MM.1S (cell line): ENCODE measurements at regions not wholly inside any gene's neighbourhood (a gene's known extent, or its start where the extent isn't known, plus 50 kb on each side); places are given as distances from the start of the nearest gene placed in this dataset.

ENCODE experiments used
- DNase-seq: peaks from one replicate; pipeline ENCODE4 v3.0.0-alpha.2; 2015
- H2AFZ ChIP-seq: fragments of 300-600 bp; sonication (generic); 2 replicates; pipeline ENCODE4 v1.6.0; 2016; ENCODE audit warnings: antibody characterized with exemption, low read length
- H3F3A ChIP-seq: fragments of 300-600 bp; sonication (generic); 2 replicates; pipeline ENCODE4 v1.6.1; 2016; ENCODE audit warnings: mild to moderate bottlenecking, antibody characterized with exemption, low read length, moderate library complexity, mixed read lengths; ENCODE audit not compliant: insufficient read depth
- H3K27ac ChIP-seq: fragments of 300-600 bp; sonication (generic); 2 replicates; pipeline ENCODE4 v1.5.1; 2016; ENCODE audit warnings: mild to moderate bottlenecking, low read length
- H3K27me3 ChIP-seq: fragments of 300-600 bp; sonication (generic); replicated peaks from 2 replicates; pipeline ENCODE4 v1.6.0; 2016; ENCODE audit warnings: low read length; ENCODE audit not compliant: insufficient read depth
- H3K36me3 ChIP-seq: fragments of 300-600 bp; sonication (generic); replicated peaks from 2 replicates; pipeline ENCODE4 v1.6.1; 2016; ENCODE audit warnings: mild to moderate bottlenecking, low read length, mixed read lengths; ENCODE audit not compliant: insufficient read depth
- H3K4me1 ChIP-seq: fragments of 300-600 bp; sonication (generic); 2 replicates; pipeline ENCODE4 v1.6.1; 2016; ENCODE audit warnings: low read length, mixed read lengths
- H3K4me2 ChIP-seq: fragments of 300-600 bp; sonication (generic); 2 replicates; pipeline ENCODE4 v1.6.0; 2016; ENCODE audit warnings: low read depth, low read length
- H3K4me3 ChIP-seq: fragments of 300-600 bp; sonication (generic); 2 replicates; pipeline ENCODE4 v1.5.1; 2016; ENCODE audit warnings: low read length, mixed read lengths
- H3K79me2 ChIP-seq: fragments of 300-600 bp; sonication (generic); 2 replicates; pipeline ENCODE4 v1.6.1; 2016; ENCODE audit warnings: mixed run types, low read length, mixed read lengths
- H3K9ac ChIP-seq: fragments of 300-600 bp; sonication (generic); 2 replicates; pipeline ENCODE4 v1.6.1; 2016; ENCODE audit warnings: low read length, mixed read lengths
- H3K9me2 ChIP-seq: fragments of 300-600 bp; sonication (generic); replicated peaks from 2 replicates; pipeline ENCODE4 v1.6.1; 2016; ENCODE audit warnings: mild to moderate bottlenecking, low read length, mixed read lengths; ENCODE audit not compliant: insufficient read depth
- H3K9me3 ChIP-seq: fragments of 300-600 bp; sonication (generic); replicated peaks from 2 replicates; pipeline ENCODE4 v1.6.1; 2016; ENCODE audit warnings: mild to moderate bottlenecking, low read length, mixed read lengths; ENCODE audit not compliant: insufficient read depth
- H4K20me1 ChIP-seq: fragments of 300-600 bp; sonication (generic); 2 replicates; pipeline ENCODE4 v1.6.1; 2016; ENCODE audit warnings: mild to moderate bottlenecking, low read length, moderate library complexity, mixed read lengths; ENCODE audit not compliant: insufficient read depth
- CTCF ChIP-seq: fragments of 300-600 bp; sonication (generic); IDR thresholded peaks from 2 replicates; pipeline ENCODE4 v1.5.1; 2016; ENCODE audit warnings: antibody characterized with exemption, low read length, mixed read lengths
- EZH2 ChIP-seq: fragments of 300-600 bp; sonication (generic); optimal IDR thresholded peaks from 2 replicates; pipeline ENCODE3; 2017; ENCODE audit warnings: low read depth, mild to moderate bottlenecking, antibody characterized with exemption, low read length, mixed read lengths
- EZH2phosphoT487 ChIP-seq: fragments of 300-600 bp; sonication (generic); IDR thresholded peaks from 2 replicates; pipeline ENCODE4 v1.6.1; 2018; ENCODE audit warnings: antibody characterized with exemption, low read length

- Histone ChIP-seq H3K36me3 (no peaks in the 10 kb centered on the region), H3K9ac (no peak overlapping the region), H3F3A (no peaks in the 10 kb centered on the region), H2AFZ (no peak overlapping the region), H4K20me1 (no peaks in the 10 kb centered on the region), H3K4me3 (no peak overlapping the region), H3K9me3 (no peaks in the 10 kb centered on the region), H3K27ac (no peak overlapping the region), H3K4me1 (no peaks in the 10 kb centered on the region), H3K27me3 (no peaks in the 10 kb centered on the region), H3K9me2 (no peaks in the 10 kb centered on the region), H3K4me2 (no peak overlapping the region), H3K79me2 (no peaks in the 10 kb centered on the region)
- no peak for DNase-seq
- no peak for TF ChIP-seq CTCF
- TF ChIP-seq EZH2 = no peak
- TF ChIP-seq EZH2phosphoT487 = no peak
Observed at GRCh38 chr1:60273185-60273584, 199.6 kb upstream of the C1orf87 start.

GRCh38 chr1:60271041-60271440 is 197.5 kb upstream of the C1orf87 start:
- H3K4me2 ChIP-seq = no peak overlapping the region
- DNase-seq = no peak
- H3K4me1 ChIP-seq = no peaks in the 10 kb centered on the region
- no peak overlapping the region for H3K4me3 ChIP-seq
- no peaks in the 10 kb centered on the region for H3K79me2 ChIP-seq
- H3F3A ChIP-seq = no peaks in the 10 kb centered on the region
- no peaks in the 10 kb centered on the region for H4K20me1 ChIP-seq
- H3K36me3 ChIP-seq = no peaks in the 10 kb centered on the region
- H3K9ac ChIP-seq = no peak overlapping the region
- TF ChIP-seq EZH2phosphoT487 (no peak), CTCF (no peak), EZH2 (no peak)
- H3K27me3 ChIP-seq = no peaks in the 10 kb centered on the region
- no peak overlapping the region for H3K27ac ChIP-seq
- H3K9me2 ChIP-seq = no peaks in the 10 kb centered on the region
- no peaks in the 10 kb centered on the region for H3K9me3 ChIP-seq
- H2AFZ ChIP-seq = no peak overlapping the region

- H3K4me3 ChIP-seq = no peak overlapping the region
Observed at GRCh38 chr1:60268451-60268850, 194.9 kb upstream of the C1orf87 start.

More at GRCh38 chr1:60268451-60268850, 194.9 kb upstream of the C1orf87 start:
- no peaks in the 10 kb centered on the region for H3K79me2 ChIP-seq
- H3K27me3 ChIP-seq = no peaks in the 10 kb centered on the region
- no peak for DNase-seq
- H3K4me1 ChIP-seq = no peaks in the 10 kb centered on the region
- TF ChIP-seq EZH2 = no peak
- no peak for TF ChIP-seq EZH2phosphoT487
- no peak for TF ChIP-seq CTCF
- no peaks in the 10 kb centered on the region for H4K20me1 ChIP-seq
- no peaks in the 10 kb centered on the region for H3K36me3 ChIP-seq
- H3K4me2 ChIP-seq = no peak overlapping the region
- no peaks in the 10 kb centered on the region for H3K9me2 ChIP-seq
- no peak overlapping the region for H3K27ac ChIP-seq
- H3K9ac ChIP-seq = no peak overlapping the region
- H2AFZ ChIP-seq = no peak overlapping the region
- no peaks in the 10 kb centered on the region for H3F3A ChIP-seq
- no peaks in the 10 kb centered on the region for H3K9me3 ChIP-seq
